SK-MEL-5 (cell line): ENCODE measurements at regions not wholly inside any gene's neighbourhood (a gene's known extent, or its start where the extent isn't known, plus 50 kb on each side); places are given as distances from the start of the nearest gene placed in this dataset.

Experiments used
- DNase-seq: peaks from one replicate; pipeline ENCODE4 v3.0.0-alpha.2; 2016; ENCODE audit warnings: low read depth, low spot score
- in situ Hi-C: cut with HindIII; loops from 2 replicates; pipeline ENCODE4 v1.10.0; 2016; ENCODE audit warnings: low sequenced_read_pairs, high pct_unique_total_duplicates, low pct_unique_long_range_greater_than_20kb

DNA sequence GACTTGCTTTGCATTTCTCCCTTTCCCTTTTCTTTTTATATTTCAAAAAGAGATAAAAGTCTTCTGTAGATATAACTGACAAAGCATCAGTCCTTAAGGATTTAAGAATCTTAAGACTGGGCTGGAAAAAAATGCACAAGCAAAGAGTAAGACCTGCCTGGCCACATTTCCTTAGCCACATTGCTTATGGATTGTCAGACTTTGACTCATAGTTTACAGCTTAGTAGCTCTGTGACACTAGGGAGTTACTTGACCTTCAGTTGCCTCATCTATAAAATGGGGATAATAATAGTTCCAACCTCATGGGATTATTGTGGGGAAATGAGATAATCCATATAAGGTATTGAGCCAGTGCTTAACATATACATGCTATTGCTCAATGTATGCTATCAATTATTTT is 66.4 kb upstream of the STK38L start:
- DNase-seq, result no peak

DNA sequence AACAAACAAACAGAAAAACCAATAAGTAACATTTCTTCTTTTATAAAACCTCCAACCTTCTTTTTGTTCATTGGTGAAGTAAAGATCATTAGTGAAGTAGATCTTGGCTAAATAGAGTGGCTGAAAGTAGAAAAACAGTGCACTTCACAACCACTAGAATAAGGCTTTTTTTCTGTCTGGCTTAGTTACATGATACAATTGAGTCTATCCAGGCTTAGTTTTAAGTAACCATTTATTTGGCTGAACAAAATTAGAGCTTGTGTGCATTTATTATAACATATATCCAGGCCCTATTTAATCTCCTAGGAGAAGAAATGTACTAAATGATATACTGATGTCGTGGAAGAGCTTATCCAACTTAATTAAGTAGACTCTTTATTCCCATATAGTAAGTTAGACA is 65.8 kb upstream of the STK38L start:
- in situ Hi-C loops, result no loop called here
- no peak for DNase-seq

More for the DNA sequence above, 66.4 kb upstream of the STK38L start:
- in situ Hi-C loops, result no loop called here

GRCh38 chr12:27178723-27179399 is 65.2 kb upstream of the STK38L start:
- in situ Hi-C loops, result no loop called here
- no peak for DNase-seq

- DNase-seq, result no peak
- in situ Hi-C loops, result no loop called here
These were observed 64.5 kb upstream of the STK38L start for GRCh38 chr12:27179400-27180214.

DNA sequence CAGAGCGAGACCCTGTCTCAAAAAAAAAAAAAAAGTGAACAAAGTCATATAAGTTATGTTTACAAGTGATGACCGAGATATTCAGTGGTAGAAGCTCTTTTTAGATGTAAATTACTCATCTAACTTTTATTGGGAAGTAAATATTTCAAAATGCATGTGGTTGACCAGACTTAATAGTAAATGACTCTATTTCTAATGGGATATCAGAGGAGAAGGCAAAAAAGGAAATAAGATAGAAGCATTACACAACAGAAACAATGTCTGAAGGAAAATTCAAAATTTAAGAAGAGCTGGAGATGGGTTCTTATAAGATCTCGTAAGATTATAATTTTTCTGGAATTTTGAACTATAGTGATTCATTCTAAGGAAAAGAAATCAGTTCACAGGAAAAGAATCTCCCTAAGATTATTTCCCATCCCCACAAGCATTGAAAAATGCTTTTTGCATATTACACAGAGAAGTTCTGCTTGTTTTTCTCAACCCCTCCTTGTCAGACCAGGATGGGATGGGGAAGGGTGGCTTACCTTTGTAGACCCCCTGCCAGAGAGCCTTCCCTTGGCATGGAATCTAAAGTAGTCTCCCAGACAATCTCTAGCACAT is 63.1 kb upstream of the STK38L start:
- in situ Hi-C loops, result no loop called here

GRCh38 chr12:27183342-27183741 is 60.7 kb upstream of the STK38L start:
- in situ Hi-C loops, result no loop called here
- no peak for DNase-seq

More for the DNA sequence above, 63.1 kb upstream of the STK38L start:
- no peak for DNase-seq

- DNase-seq, result no peak
- in situ Hi-C loops, result no loop called here
These were observed 58.7 kb upstream of the STK38L start for GRCh38 chr12:27185234-27186021.

GRCh38 chr12:27186022-27186839 is 57.9 kb upstream of the STK38L start:
- no peak for DNase-seq
- in situ Hi-C loops, result no loop called here

- DNase-seq, result no peak
- in situ Hi-C loops, result no loop called here
These were observed 56.4 kb upstream of the STK38L start for GRCh38 chr12:27187697-27188096.

DNA sequence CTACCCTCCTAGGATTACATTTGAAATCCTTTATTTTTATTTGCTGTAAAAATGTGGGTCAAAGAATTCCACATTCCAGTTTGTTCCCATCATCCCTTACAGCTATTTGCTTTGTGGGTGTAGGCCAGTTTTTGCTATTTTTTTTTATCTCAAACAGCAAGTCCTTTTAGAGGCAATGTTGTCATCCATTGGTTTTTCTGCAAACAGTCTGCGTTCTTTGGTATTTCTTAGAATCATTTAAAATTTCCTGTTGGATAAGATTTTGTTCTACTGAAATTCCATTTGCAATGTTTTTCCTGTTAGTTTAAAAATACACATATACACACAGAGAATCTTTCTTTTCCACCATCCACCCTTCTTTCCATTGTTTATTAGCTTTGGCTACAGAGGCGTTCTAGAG is 53.3 kb upstream of the STK38L start:
- in situ Hi-C loops, result no loop called here
- no peak for DNase-seq

- in situ Hi-C loops, result no loop called here
- no peak for DNase-seq
These were observed 52.6 kb upstream of the STK38L start for GRCh38 chr12:27191531-27191930.

- in situ Hi-C loops, result no loop called here
- DNase-seq, result no peak
These were observed 51.8 kb upstream of the STK38L start for GRCh38 chr12:27192118-27192802.

- DNase-seq, result no peak
- in situ Hi-C loops, result no loop called here
These were observed 51.0 kb upstream of the STK38L start for GRCh38 chr12:27193106-27193505.

- DNase-seq, result no peak
These were observed 50.1 kb upstream of the STK38L start for GRCh38 chr12:27193854-27194544.

More at GRCh38 chr12:27193854-27194544, 50.1 kb upstream of the STK38L start:
- in situ Hi-C loops, result no loop called here
